ENCODE measurements at regions not wholly inside any gene's neighbourhood (a gene's known extent, or its start where the extent isn't known, plus 50 kb on each side); places are given as distances from the start of the nearest gene placed in this dataset.

- DNase-seq, result no peak
- H4K8ac ChIP-seq (ENCODE audit: low read length), result no peak overlapping the region
These were observed 168.7 kb upstream of the RSPO3 start for GRCh38 chr6:126949786-126950185.

GRCh38 chr6:126955621-126956020 is 162.8 kb upstream of the RSPO3 start:
- no peak overlapping the region for H3K4ac ChIP-seq (ENCODE audit: low read depth in 1 of 2, low read length in 2 of 2)
- no CpG with 5 or more reads among the region's 1 CpG for WGBS

More at GRCh38 chr6:126949786-126950185, 168.7 kb upstream of the RSPO3 start:
- no peaks in the 10 kb centered on the region for H3K9me3 ChIP-seq (ENCODE audit: control insufficient read depth, low read length)
- WGBS, result 93% methylated on average over 1 of the region's 1 CpG
- no peak overlapping the region for H3K4ac ChIP-seq (ENCODE audit: low read depth in 1 of 2, low read length in 2 of 2)
- H3K18ac ChIP-seq (ENCODE audit: low read depth in 1 of 2, low read length in 2 of 2), result no peak overlapping the region
- no peak overlapping the region for H3K9ac ChIP-seq (ENCODE audit: low read length)
- H4K91ac ChIP-seq (ENCODE audit: low read length), result no peak overlapping the region
- no peak overlapping the region for H3K14ac ChIP-seq (ENCODE audit: low read length in 2 of 2)
- no peak overlapping the region for H3K4me2 ChIP-seq (ENCODE audit: low read length, poor library complexity, severe bottlenecking)
- H3K4me1 ChIP-seq (ENCODE audit: control insufficient read depth, insufficient read depth, low read depth, low read length), result no peaks in the 10 kb centered on the region
- H3K79me1 ChIP-seq (replicated peaks; ENCODE audit: low read length, poor library complexity, severe bottlenecking), result no peaks in the 10 kb centered on the region
- no peak overlapping the region for H2BK15ac ChIP-seq (ENCODE audit: low read depth, poor library complexity, severe bottlenecking)
- no peak overlapping the region for H2AK5ac ChIP-seq (ENCODE audit: low read length, severe bottlenecking)
- no peak overlapping the region for H2BK5ac ChIP-seq (ENCODE audit: low read depth, low read length, poor library complexity, severe bottlenecking)
- no peak overlapping the region for H2BK12ac ChIP-seq (ENCODE audit: low read length in 2 of 2)
- H3K4me3 ChIP-seq (ENCODE audit: insufficient read depth in 1 of 2, low read depth in 1 of 2, low read length in 2 of 2), result no peak overlapping the region
- H3K27me3 ChIP-seq (ENCODE audit: control insufficient read depth in 1 of 2, insufficient read depth in 1 of 2, low read length in 2 of 2), result no peaks in the 10 kb centered on the region
- no peak overlapping the region for H3K27ac ChIP-seq (ENCODE audit: low read length, poor library complexity, severe bottlenecking)
- H3K36me3 ChIP-seq (ENCODE audit: control insufficient read depth in 1 of 2, insufficient read depth in 2 of 2, low read depth in 1 of 2, low read length in 2 of 2), result no peaks in the 10 kb centered on the region
- no peak overlapping the region for H3K23ac ChIP-seq (ENCODE audit: low read length in 2 of 2)
- H2AFZ ChIP-seq (ENCODE audit: low read depth, low read length), result no peak overlapping the region
- H2BK120ac ChIP-seq (ENCODE audit: low read depth, low read length), result no peak overlapping the region

DNA sequence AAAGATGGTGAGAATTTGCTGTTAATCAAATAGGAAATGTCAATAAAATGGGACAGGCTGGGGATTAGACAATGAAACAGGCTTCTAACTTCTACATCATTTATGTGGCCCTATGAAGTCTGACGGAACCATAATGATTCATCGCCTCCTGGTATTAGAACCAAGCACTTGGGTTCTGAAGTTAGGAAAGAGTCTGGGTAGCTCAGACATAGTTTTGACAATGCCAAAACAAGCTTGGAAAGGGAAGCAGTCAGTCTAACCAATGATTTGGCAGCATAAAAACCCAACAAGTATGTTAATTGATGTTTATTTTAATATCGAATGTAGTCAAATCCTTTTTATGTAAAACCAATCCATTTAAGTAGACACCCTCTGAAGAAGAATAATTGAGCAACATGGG is 160.8 kb upstream of the RSPO3 start:
- H3K27ac ChIP-seq (ENCODE audit: low read length, poor library complexity, severe bottlenecking), result no peak overlapping the region
- H3K18ac ChIP-seq (ENCODE audit: low read depth in 1 of 2, low read length in 2 of 2), result no peak overlapping the region
- no peak overlapping the region for H3K9ac ChIP-seq (ENCODE audit: low read length)
- no peaks in the 10 kb centered on the region for H3K79me1 ChIP-seq (replicated peaks; ENCODE audit: low read length, poor library complexity, severe bottlenecking)
- no peaks in the 10 kb centered on the region for H3K36me3 ChIP-seq (ENCODE audit: control insufficient read depth in 1 of 2, insufficient read depth in 2 of 2, low read depth in 1 of 2, low read length in 2 of 2)
- H2AFZ ChIP-seq (ENCODE audit: low read depth, low read length), result no peak overlapping the region
- no peak overlapping the region for H2BK5ac ChIP-seq (ENCODE audit: low read depth, low read length, poor library complexity, severe bottlenecking)
- no peak overlapping the region for H4K91ac ChIP-seq (ENCODE audit: low read length)
- H3K4ac ChIP-seq (ENCODE audit: low read depth in 1 of 2, low read length in 2 of 2), result no peak overlapping the region
- no peak overlapping the region for H4K8ac ChIP-seq (ENCODE audit: low read length)
- H3K23ac ChIP-seq (ENCODE audit: low read length in 2 of 2), result no peak overlapping the region
- no peak overlapping the region for H3K4me2 ChIP-seq (ENCODE audit: low read length, poor library complexity, severe bottlenecking)
- DNase-seq, result no peak
- WGBS, result 100% methylated on average over 2 of the region's 3 CpGs
- no peaks in the 10 kb centered on the region for H3K9me3 ChIP-seq (ENCODE audit: control insufficient read depth, low read length)
- H3K4me3 ChIP-seq (ENCODE audit: insufficient read depth in 1 of 2, low read depth in 1 of 2, low read length in 2 of 2), result no peak overlapping the region
- H2BK12ac ChIP-seq (ENCODE audit: low read length in 2 of 2), result no peak overlapping the region
- H3K14ac ChIP-seq (ENCODE audit: low read length in 2 of 2), result no peak overlapping the region
- no peak overlapping the region for H2AK5ac ChIP-seq (ENCODE audit: low read length, severe bottlenecking)
- H3K4me1 ChIP-seq (ENCODE audit: control insufficient read depth, insufficient read depth, low read depth, low read length), result no peaks in the 10 kb centered on the region
- H3K27me3 ChIP-seq (ENCODE audit: control insufficient read depth in 1 of 2, insufficient read depth in 1 of 2, low read length in 2 of 2), result no peaks in the 10 kb centered on the region
- no peak overlapping the region for H2BK120ac ChIP-seq (ENCODE audit: low read depth, low read length)
- H2BK15ac ChIP-seq (ENCODE audit: low read depth, poor library complexity, severe bottlenecking), result no peak overlapping the region

More at GRCh38 chr6:126955621-126956020, 162.8 kb upstream of the RSPO3 start:
- no peak overlapping the region for H2AFZ ChIP-seq (ENCODE audit: low read depth, low read length)
- H4K8ac ChIP-seq (ENCODE audit: low read length), result no peak overlapping the region
- H3K9me3 ChIP-seq (ENCODE audit: control insufficient read depth, low read length), result no peaks in the 10 kb centered on the region
- no peak overlapping the region for H2BK12ac ChIP-seq (ENCODE audit: low read length in 2 of 2)
- no peak overlapping the region for H3K4me2 ChIP-seq (ENCODE audit: low read length, poor library complexity, severe bottlenecking)
- no peak overlapping the region for H2AK5ac ChIP-seq (ENCODE audit: low read length, severe bottlenecking)
- no peak overlapping the region for H2BK5ac ChIP-seq (ENCODE audit: low read depth, low read length, poor library complexity, severe bottlenecking)
- H3K27ac ChIP-seq (ENCODE audit: low read length, poor library complexity, severe bottlenecking), result no peak overlapping the region
- no peaks in the 10 kb centered on the region for H3K27me3 ChIP-seq (ENCODE audit: control insufficient read depth in 1 of 2, insufficient read depth in 1 of 2, low read length in 2 of 2)
- H4K91ac ChIP-seq (ENCODE audit: low read length), result no peak overlapping the region
- no peak overlapping the region for H3K23ac ChIP-seq (ENCODE audit: low read length in 2 of 2)
- no peak overlapping the region for H3K9ac ChIP-seq (ENCODE audit: low read length)
- no peak overlapping the region for H3K18ac ChIP-seq (ENCODE audit: low read depth in 1 of 2, low read length in 2 of 2)
- H3K4me3 ChIP-seq (ENCODE audit: insufficient read depth in 1 of 2, low read depth in 1 of 2, low read length in 2 of 2), result no peak overlapping the region
- no peak overlapping the region for H2BK120ac ChIP-seq (ENCODE audit: low read depth, low read length)
- H3K36me3 ChIP-seq (ENCODE audit: control insufficient read depth in 1 of 2, insufficient read depth in 2 of 2, low read depth in 1 of 2, low read length in 2 of 2), result no peaks in the 10 kb centered on the region
- H2BK15ac ChIP-seq (ENCODE audit: low read depth, poor library complexity, severe bottlenecking), result no peak overlapping the region
- DNase-seq, result no peak
- H3K79me1 ChIP-seq (replicated peaks; ENCODE audit: low read length, poor library complexity, severe bottlenecking), result no peaks in the 10 kb centered on the region
- no peaks in the 10 kb centered on the region for H3K4me1 ChIP-seq (ENCODE audit: control insufficient read depth, insufficient read depth, low read depth, low read length)
- H3K14ac ChIP-seq (ENCODE audit: low read length in 2 of 2), result no peak overlapping the region

GRCh38 chr6:126959765-126960164 is 158.7 kb upstream of the RSPO3 start:
- Histone ChIP-seq H3K23ac (ENCODE audit: low read length in 2 of 2) (no peak overlapping the region), H2BK5ac (ENCODE audit: low read depth, low read length, poor library complexity, severe bottlenecking) (no peak overlapping the region), H2AK5ac (ENCODE audit: low read length, severe bottlenecking) (no peak overlapping the region), H3K4me1 (ENCODE audit: control insufficient read depth, insufficient read depth, low read depth, low read length) (no peaks in the 10 kb centered on the region), H2BK12ac (ENCODE audit: low read length in 2 of 2) (no peak overlapping the region), H3K79me1 (replicated peaks; ENCODE audit: low read length, poor library complexity, severe bottlenecking) (no peaks in the 10 kb centered on the region), H4K8ac (ENCODE audit: low read length) (no peak overlapping the region), H3K9me3 (ENCODE audit: control insufficient read depth, low read length) (no peaks in the 10 kb centered on the region), H4K91ac (ENCODE audit: low read length) (no peak overlapping the region), H3K18ac (ENCODE audit: low read depth in 1 of 2, low read length in 2 of 2) (no peak overlapping the region), H3K27me3 (ENCODE audit: control insufficient read depth in 1 of 2, insufficient read depth in 1 of 2, low read length in 2 of 2) (no peaks in the 10 kb centered on the region), H3K4me2 (ENCODE audit: low read length, poor library complexity, severe bottlenecking) (no peak overlapping the region), H3K27ac (ENCODE audit: low read length, poor library complexity, severe bottlenecking) (no peak overlapping the region), H3K36me3 (ENCODE audit: control insufficient read depth in 1 of 2, insufficient read depth in 2 of 2, low read depth in 1 of 2, low read length in 2 of 2) (no peaks in the 10 kb centered on the region), H2BK15ac (ENCODE audit: low read depth, poor library complexity, severe bottlenecking) (no peak overlapping the region), H2AFZ (ENCODE audit: low read depth, low read length) (no peak overlapping the region), H3K9ac (ENCODE audit: low read length) (no peak overlapping the region), H3K14ac (ENCODE audit: low read length in 2 of 2) (no peak overlapping the region), H3K4me3 (ENCODE audit: insufficient read depth in 1 of 2, low read depth in 1 of 2, low read length in 2 of 2) (no peak overlapping the region), H3K4ac (ENCODE audit: low read depth in 1 of 2, low read length in 2 of 2) (no peak overlapping the region), H2BK120ac (ENCODE audit: low read depth, low read length) (no peak overlapping the region)
- WGBS, result no CpG with 5 or more reads among the region's 1 CpG
- no peak for DNase-seq

Measured in mesenchymal stem cell (in vitro differentiated cells and primary cell).